ENCODE measurements at regions not wholly inside any gene's neighbourhood (a gene's known extent, or its start where the extent isn't known, plus 50 kb on each side); places are given as distances from the start of the nearest gene placed in this dataset.

DNA sequence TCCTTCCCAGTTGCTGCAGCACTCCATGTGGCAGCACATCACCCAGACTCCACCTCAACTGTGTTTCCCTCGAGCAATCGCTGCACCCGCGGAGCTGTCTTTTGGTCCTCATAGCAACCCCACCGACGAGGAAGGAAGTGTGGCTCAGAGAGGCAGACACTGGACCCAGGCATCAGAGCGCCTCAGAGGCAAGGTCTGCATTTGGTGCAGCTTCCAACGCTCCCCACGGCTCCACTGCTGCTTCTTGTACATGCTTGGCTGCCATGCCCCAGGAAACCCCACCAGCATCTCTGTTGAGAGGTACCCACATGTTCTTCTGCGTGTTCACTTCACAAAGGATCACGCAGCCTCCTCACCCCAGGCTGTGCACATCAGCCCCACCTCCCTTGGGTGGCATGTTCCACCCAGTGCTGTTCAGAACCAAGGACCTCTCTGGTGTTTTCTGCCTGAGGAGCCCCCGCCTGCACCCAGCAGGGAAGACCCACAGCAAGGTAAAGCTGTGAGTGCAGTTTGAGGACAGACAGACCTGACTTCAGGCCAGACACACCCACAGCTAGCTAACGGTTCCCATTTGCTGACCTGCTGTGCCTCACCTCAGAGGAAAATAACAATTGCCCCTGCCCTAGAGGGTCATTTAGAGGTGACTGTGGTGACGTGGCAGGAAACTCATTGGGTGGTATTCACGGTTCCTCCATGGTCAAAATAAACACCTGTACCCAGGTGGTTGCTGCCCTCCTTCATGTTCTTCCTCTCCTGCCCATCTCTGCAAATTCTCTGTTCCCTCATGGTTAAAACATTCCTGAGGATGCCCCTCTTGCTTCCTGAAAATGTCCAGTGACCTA, 326.3 kb upstream of the MYT1L start:
- Histone ChIP-seq H3K27me3 (ENCODE audit: control insufficient read depth, insufficient read depth, low read length) (no peaks in the 10 kb centered on the region), H3K36me3 (ENCODE audit: control insufficient read depth, insufficient read depth, low read length) (no peaks in the 10 kb centered on the region), H3K4me3 (ENCODE audit: low read depth, low read length) (no peak overlapping the region)
- ChIA-PET POLR2A (no interaction called here), CTCF (no interaction called here)
- TF ChIP-seq, protein P1, sequence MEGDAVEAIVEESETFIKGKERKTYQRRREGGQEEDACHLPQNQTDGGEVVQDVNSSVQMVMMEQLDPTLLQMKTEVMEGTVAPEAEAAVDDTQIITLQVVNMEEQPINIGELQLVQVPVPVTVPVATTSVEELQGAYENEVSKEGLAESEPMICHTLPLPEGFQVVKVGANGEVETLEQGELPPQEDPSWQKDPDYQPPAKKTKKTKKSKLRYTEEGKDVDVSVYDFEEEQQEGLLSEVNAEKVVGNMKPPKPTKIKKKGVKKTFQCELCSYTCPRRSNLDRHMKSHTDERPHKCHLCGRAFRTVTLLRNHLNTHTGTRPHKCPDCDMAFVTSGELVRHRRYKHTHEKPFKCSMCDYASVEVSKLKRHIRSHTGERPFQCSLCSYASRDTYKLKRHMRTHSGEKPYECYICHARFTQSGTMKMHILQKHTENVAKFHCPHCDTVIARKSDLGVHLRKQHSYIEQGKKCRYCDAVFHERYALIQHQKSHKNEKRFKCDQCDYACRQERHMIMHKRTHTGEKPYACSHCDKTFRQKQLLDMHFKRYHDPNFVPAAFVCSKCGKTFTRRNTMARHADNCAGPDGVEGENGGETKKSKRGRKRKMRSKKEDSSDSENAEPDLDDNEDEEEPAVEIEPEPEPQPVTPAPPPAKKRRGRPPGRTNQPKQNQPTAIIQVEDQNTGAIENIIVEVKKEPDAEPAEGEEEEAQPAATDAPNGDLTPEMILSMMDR (IDR thresholded peaks at IDR 0.05; ENCODE audit: insufficient read depth, low read depth, low read length) = no peak
- DNase-seq (ENCODE audit: low read depth) = no peak

DNA sequence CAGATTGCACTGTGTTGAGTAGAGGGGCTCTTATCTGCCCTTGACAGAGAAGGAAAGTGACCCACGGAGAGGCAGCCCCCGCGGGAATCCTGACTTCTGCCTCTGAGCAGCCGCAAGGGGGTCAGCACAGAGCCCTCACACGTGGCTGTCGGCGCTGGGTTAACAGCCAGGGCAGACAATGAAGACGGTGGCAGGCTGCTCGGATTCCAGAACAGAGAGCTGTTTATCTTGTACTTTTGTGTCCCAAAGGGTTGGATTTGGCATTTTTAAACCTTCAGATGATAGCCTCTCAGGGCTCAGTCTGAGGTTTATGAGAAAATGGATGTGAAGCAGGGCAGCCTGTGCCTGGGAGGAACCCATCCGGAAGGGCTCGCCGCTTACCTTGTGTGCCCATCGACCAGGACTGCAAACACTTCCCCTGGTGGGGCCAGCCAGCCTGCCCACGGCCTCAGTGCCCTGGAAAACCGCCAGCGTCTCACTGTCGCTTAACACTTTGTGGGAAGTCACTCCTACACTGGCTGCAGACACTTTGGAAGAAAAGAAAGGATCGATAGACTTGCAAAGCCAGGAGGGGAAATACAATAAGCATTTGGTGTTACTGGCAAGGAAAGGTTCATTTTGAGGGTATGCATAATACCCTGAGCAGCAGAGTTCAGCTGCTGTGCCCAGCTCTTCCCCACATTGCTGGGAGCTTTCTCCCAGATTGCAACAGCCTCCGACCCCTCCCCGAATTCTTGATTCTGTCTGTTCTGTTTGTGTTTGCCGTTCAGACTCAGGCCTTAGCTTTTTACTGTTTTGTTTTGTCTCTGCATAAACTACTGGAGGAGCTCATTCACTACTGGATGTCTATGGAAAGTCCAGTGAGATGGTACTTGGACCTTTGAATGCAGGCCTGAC, 325.3 kb upstream of the MYT1L start:
- DNase-seq (ENCODE audit: low read depth) = no peak
- no peaks in the 10 kb centered on the region for H3K36me3 ChIP-seq (ENCODE audit: control insufficient read depth, insufficient read depth, low read length)
- H3K4me3 ChIP-seq (ENCODE audit: low read depth, low read length) = no peak overlapping the region
- no peaks in the 10 kb centered on the region for H3K27me3 ChIP-seq (ENCODE audit: control insufficient read depth, insufficient read depth, low read length)
- ChIA-PET CTCF (interaction anchor here (1.2 kb wide), 1 partner anchor 9 kb away, joined by 3 read pairs; no protein-coding TSS in a partner anchor), POLR2A (no interaction called here)
- TF ChIP-seq, protein P1 (IDR thresholded peaks at IDR 0.05; ENCODE audit: insufficient read depth, low read depth, low read length) = no peak

DNA sequence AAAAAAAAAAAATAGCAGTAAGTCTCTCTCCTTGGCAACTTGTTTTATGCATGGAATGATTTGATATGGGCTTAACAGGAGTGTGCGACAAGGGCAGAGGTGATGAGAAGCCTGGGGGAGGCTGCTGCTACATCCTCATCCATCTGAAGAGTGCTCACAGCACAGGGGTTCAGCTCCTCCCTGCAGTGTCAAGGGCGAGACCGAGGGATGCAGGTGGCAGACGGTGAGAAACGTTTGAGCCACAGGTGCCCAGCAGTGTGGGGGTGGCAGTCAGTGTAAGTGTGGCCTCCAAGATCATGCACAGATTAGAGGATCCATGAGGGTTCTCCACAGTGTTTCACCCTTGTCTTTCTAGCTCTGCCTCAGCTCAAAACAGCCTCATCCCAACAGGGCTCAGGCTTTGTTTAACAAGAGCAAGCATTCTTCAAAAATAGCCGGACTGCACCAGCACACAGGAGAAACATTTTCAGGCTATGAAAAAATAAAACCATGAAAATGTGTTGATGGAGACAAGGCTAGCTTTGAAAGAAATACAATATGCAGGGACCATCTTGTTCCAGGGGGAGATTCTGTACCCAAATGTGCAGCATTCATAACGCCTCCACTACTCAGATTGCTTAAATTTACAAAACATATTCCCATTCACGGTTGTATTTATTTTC, 324.5 kb upstream of the MYT1L start:
- TF ChIP-seq, protein P1 (IDR thresholded peaks at IDR 0.05; ENCODE audit: insufficient read depth, low read depth, low read length) = no peak
- ChIA-PET POLR2A (no interaction called here), CTCF (interaction anchor here (1.2 kb wide), 1 partner anchor 8 kb away, joined by 3 read pairs; no protein-coding TSS in a partner anchor)
- H3K4me3 ChIP-seq (ENCODE audit: low read depth, low read length) = no peak overlapping the region
- no peak for DNase-seq (ENCODE audit: low read depth)
- H3K36me3 ChIP-seq (ENCODE audit: control insufficient read depth, insufficient read depth, low read length) = no peaks in the 10 kb centered on the region
- no peaks in the 10 kb centered on the region for H3K27me3 ChIP-seq (ENCODE audit: control insufficient read depth, insufficient read depth, low read length)

DNA sequence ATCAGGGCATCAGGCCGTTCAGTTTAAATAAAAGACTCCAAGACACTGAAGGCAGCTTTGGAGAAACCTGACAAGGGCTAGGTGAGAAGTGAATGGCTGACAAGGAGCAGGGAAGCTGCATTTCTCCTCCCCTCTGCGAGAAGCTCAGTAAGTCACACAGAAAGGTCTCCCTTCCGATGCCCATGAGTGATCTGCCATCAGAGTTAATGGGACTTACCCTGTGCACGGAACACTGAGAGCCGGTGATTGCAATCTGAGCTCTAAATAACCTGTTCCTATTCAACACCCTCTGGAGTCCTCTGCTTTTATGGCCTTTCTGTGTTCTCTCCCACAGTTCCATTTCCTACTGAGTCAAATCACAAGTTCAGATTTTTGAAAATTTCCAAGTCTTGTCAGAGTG, 322.2 kb upstream of the MYT1L start:
- no peak for DNase-seq (ENCODE audit: low read depth)
- Histone ChIP-seq H3K36me3 (ENCODE audit: control insufficient read depth, insufficient read depth, low read length) (no peaks in the 10 kb centered on the region), H3K27me3 (ENCODE audit: control insufficient read depth, insufficient read depth, low read length) (no peaks in the 10 kb centered on the region), H3K4me3 (ENCODE audit: low read depth, low read length) (no peak overlapping the region)
- POLR2A ChIA-PET = no interaction called here
- CTCF ChIA-PET = no interaction called here
- TF ChIP-seq, protein P1 (IDR thresholded peaks at IDR 0.05; ENCODE audit: insufficient read depth, low read depth, low read length) = no peak
